HCT116 (cell line): ENCODE measurements at regions not wholly inside any gene's neighbourhood (a gene's known extent, or its start where the extent isn't known, plus 50 kb on each side); places are given as distances from the start of the nearest gene placed in this dataset.

ENCODE experiments used
- ATAC-seq: fragments of 200-7000 bp; cut with Tn5 transposase; 2 replicates; pipeline ENCODE4 v1.9.1; 2020; ENCODE audit warnings: mild to moderate bottlenecking, moderate library complexity
- BruUV-seq: library from RNA; stranded (reverse); fragments of 400-500 nt; replicated peaks from 2 replicates; lab custom pipeline; 2021; lab: Mats Ljungman, UMichigan
- CTCF ChIA-PET: fragments of 300-600 bp; sonication (Branson Sonifier 250); formaldehyde crosslinking; loops from one replicate; lab custom pipeline; 2021; ENCODE audit warnings: antibody characterized with exemption; lab: Charles Lee
- POLR2A ChIA-PET: fragments of 300-600, 350-600 bp; sonication (Branson Sonifier 250); formaldehyde crosslinking; loops from one replicate; lab custom pipeline; 2021; ENCODE audit warnings: antibody characterized with exemption; lab: Charles Lee
- RAD21 ChIA-PET, 2 experiments: fragments of 300-600 bp; sonication (Branson Sonifier 250); formaldehyde crosslinking; loops; one replicate each; lab custom pipeline; 2023; ENCODE audit warnings: low total read pairs in 2 of 2; ENCODE audit not compliant: uncharacterized antibody in 2 of 2, unreplicated experiment in 2 of 2, low non-redundant PET in 1 of 2; lab: Charles Lee
- DNase-seq: peaks from one replicate; pipeline ENCODE4 v3.0.0-alpha.2; 2010; ENCODE audit warnings: low read depth, low spot score
- H2AFZ ChIP-seq: fragments of 200-600 bp; shearing (Covaris generic), sonication (generic); 2 replicates; pipeline ENCODE4 v1.6.1; 2017; ENCODE audit warnings: low read depth, mixed run types, mixed read lengths, antibody characterized with exemption, low read length; ENCODE audit not compliant: poor library complexity, severe bottlenecking
- H3K27ac ChIP-seq: 2 replicates; pipeline ENCODE4 v1.5.1; 2012; ENCODE audit warnings: low read depth, low read length
- H3K27me3 ChIP-seq: fragments of 200-600 bp; sonication (generic); 2 replicates; pipeline ENCODE4 v1.6.1; 2016; ENCODE audit warnings: mixed run types, low read length, mixed read lengths; ENCODE audit not compliant: insufficient read depth
- H3K36me3 ChIP-seq, 2 experiments: fragments of 200-500 bp in 1 of 2; fragments of 200-600 bp in 1 of 2; sonication (Bioruptor generic) in 1 of 2; sonication (generic) in 1 of 2; 2 replicates each; pipeline versions ENCODE4 v1.5.1 to v1.6.1; 2014 to 2016; ENCODE audit warnings: low read length in 2 of 2, inconsistent platforms in 1 of 2, mixed read lengths in 1 of 2, mixed run types in 1 of 2; ENCODE audit not compliant: insufficient read depth in 2 of 2, control insufficient read depth in 1 of 2
- H3K4me1 ChIP-seq, 2 experiments: fragments of 200-600 bp in 1 of 2; sonication (generic) in 1 of 2; 2 replicates each; pipeline versions ENCODE4 v1.5.1 to v1.6.1; 2012 to 2017; ENCODE audit warnings: low read length in 2 of 2, inconsistent platforms in 1 of 2, mild to moderate bottlenecking in 1 of 2, mixed read lengths in 1 of 2, mixed run types in 1 of 2, moderate library complexity in 1 of 2; ENCODE audit not compliant: insufficient read depth in 2 of 2, control insufficient read depth in 1 of 2
- H3K4me2 ChIP-seq: fragments of 200-600 bp; sonication (generic); 2 replicates; pipeline ENCODE4 v1.6.1; 2017; ENCODE audit warnings: mixed run types, low read length, mixed read lengths
- H3K4me3 ChIP-seq, 2 experiments: fragments of 200-600 bp in 1 of 2; sonication (generic) in 1 of 2; replicated peaks in 1 of 2; 2 replicates each; pipeline ENCODE4 v1.5.1; 2011 to 2016; ENCODE audit warnings: low read length in 2 of 2, control low read depth in 1 of 2, low read depth in 1 of 2, mild to moderate bottlenecking in 1 of 2, mixed read lengths in 1 of 2, mixed run types in 1 of 2
- H3K79me2 ChIP-seq: fragments of 200-600 bp; sonication (generic); 2 replicates; pipeline ENCODE4 v1.6.1; 2017; ENCODE audit warnings: mild to moderate bottlenecking, mixed run types, low read length, moderate library complexity, mixed read lengths; ENCODE audit not compliant: insufficient read depth
- H3K9ac ChIP-seq: fragments of 200-600 bp; sonication (generic); 2 replicates; pipeline ENCODE4 v1.6.1; 2016; ENCODE audit warnings: low read length, mixed read lengths
- H3K9me2 ChIP-seq: fragments of 200-600 bp; sonication (generic), shearing (Covaris generic); 2 replicates; pipeline ENCODE4 v1.6.1; 2017; ENCODE audit warnings: mixed run types, mild to moderate bottlenecking, moderate library complexity; ENCODE audit not compliant: insufficient read depth
- H3K9me3 ChIP-seq, 2 experiments: fragments of 200-500 bp in 1 of 2; fragments of 200-600 bp in 1 of 2; sonication (Bioruptor generic) in 1 of 2; sonication (generic) in 1 of 2; 2 replicates each; pipeline ENCODE4 v1.6.1; 2014 to 2017; ENCODE audit warnings: low read length in 2 of 2, mixed read lengths in 2 of 2, inconsistent platforms in 1 of 2, low read depth in 1 of 2, mild to moderate bottlenecking in 1 of 2, mixed run types in 1 of 2, moderate library complexity in 1 of 2; ENCODE audit not compliant: control insufficient read depth in 1 of 2, insufficient read depth in 1 of 2
- H4K20me1 ChIP-seq: fragments of 200-600 bp; sonication (generic), shearing (Covaris generic); 2 replicates; pipeline ENCODE4 v1.6.1; 2017; ENCODE audit warnings: mixed run types, mild to moderate bottlenecking, moderate library complexity; ENCODE audit not compliant: insufficient read depth
- intact Hi-C: fragments of 100-400 bp; cut with micrococcal nuclease; formaldehyde crosslinking; loops from 2 replicates; pipeline ENCODE4 v1.10.0; 2022
- TF ChIP-seq, protein P1 (sequence below): IDR thresholded peaks from 2 replicates; pipeline ENCODE4 v1.6.1; 2011; ENCODE audit warnings: mild to moderate bottlenecking, low read length, moderate library complexity; ENCODE audit not compliant: insufficient replicate concordance; ENCODE audit errors: extremely low read depth
- TF ChIP-seq, protein P2 (sequence below): IDR thresholded peaks from 2 replicates; pipeline ENCODE4 v1.6.1; 2012

- Histone ChIP-seq H3K4me2 (no peak overlapping the region), H3K79me2 (no peaks in the 10 kb centered on the region), H3K9ac (no peak overlapping the region), H3K9me2 (no peaks in the 10 kb centered on the region), H3K4me3 (no peak overlapping the region), H3K36me3 (no peaks in the 10 kb centered on the region), H3K27me3 (no peaks in the 10 kb centered on the region), H4K20me1 (no peaks in the 10 kb centered on the region), H3K4me1 (no peaks in the 10 kb centered on the region), H2AFZ (no peak overlapping the region), H3K9me3 (peaks cover 11 to 18% of the 10 kb centered on the region in 2 experiments; a peak in 3 of 4 replicates), H3K27ac (no peak overlapping the region)
- ChIA-PET CTCF (no interaction called here), RAD21 (no interaction called here), POLR2A (no interaction called here)
- DNase-seq (no peak), ATAC-seq (no peak)
- intact Hi-C loops, result no loop called here
- TF ChIP-seq, protein P1, sequence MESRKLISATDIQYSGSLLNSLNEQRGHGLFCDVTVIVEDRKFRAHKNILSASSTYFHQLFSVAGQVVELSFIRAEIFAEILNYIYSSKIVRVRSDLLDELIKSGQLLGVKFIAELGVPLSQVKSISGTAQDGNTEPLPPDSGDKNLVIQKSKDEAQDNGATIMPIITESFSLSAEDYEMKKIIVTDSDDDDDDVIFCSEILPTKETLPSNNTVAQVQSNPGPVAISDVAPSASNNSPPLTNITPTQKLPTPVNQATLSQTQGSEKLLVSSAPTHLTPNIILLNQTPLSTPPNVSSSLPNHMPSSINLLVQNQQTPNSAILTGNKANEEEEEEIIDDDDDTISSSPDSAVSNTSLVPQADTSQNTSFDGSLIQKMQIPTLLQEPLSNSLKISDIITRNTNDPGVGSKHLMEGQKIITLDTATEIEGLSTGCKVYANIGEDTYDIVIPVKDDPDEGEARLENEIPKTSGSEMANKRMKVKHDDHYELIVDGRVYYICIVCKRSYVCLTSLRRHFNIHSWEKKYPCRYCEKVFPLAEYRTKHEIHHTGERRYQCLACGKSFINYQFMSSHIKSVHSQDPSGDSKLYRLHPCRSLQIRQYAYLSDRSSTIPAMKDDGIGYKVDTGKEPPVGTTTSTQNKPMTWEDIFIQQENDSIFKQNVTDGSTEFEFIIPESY, result no peak
- BruUV-seq, result no TSS peak
Measured at GRCh38 chr10:54914049-54914448, 113.0 kb upstream of the PCDH15 start.

DNA sequence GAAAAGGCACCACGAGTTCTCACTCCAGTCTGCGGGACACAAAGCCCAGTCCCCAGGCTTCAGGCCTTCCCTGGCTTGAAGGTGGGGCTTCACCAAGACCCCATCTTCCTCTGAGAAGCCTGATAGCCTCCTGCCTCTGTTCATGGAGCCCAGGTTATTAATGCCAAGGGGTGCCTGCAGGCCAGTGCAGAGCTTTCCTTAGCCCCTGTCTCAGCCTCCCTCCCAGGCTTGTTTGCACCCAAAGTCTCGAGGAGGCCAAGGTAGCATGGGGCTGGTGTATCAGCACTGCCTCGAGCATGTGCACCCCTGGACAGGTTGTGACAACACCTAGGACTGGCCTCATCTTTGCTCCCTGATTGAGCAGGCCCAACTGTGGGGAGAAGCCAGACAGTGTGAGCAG, 108.1 kb upstream of the PCDH15 start:
- no peaks in the 10 kb centered on the region for H3K79me2 ChIP-seq
- H3K27me3 ChIP-seq, result no peaks in the 10 kb centered on the region
- ChIA-PET POLR2A (no interaction called here), RAD21 (no interaction called here), CTCF (no interaction called here)
- no peak overlapping the region for H3K27ac ChIP-seq
- no peaks in the 10 kb centered on the region for H3K4me1 ChIP-seq
- TF ChIP-seq, protein P1, result no peak
- TF ChIP-seq, protein P2, sequence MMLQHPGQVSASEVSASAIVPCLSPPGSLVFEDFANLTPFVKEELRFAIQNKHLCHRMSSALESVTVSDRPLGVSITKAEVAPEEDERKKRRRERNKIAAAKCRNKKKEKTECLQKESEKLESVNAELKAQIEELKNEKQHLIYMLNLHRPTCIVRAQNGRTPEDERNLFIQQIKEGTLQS, result no peak
- H3K4me2 ChIP-seq, result no peak overlapping the region
- H3K9me3 ChIP-seq, result peaks cover 7 to 30% of the 10 kb centered on the region in 2 experiments; a peak in 2 of 4 replicates
- ATAC-seq (no peak), DNase-seq (no peak)
- H3K4me3 ChIP-seq, result no peak overlapping the region
- no peaks in the 10 kb centered on the region for H3K9me2 ChIP-seq
- intact Hi-C loops, result no loop called here
- H3K36me3 ChIP-seq, result no peaks in the 10 kb centered on the region
- no peaks in the 10 kb centered on the region for H4K20me1 ChIP-seq
- no TSS peak for BruUV-seq
- H2AFZ ChIP-seq, result no peak overlapping the region
- H3K9ac ChIP-seq, result no peak overlapping the region
